Ascending aorta (tissue), 2 donors: ENCODE measurements at regions not wholly inside any gene's neighbourhood (a gene's known extent, or its start where the extent isn't known, plus 50 kb on each side); places are given as distances from the start of the nearest gene placed in this dataset.

Experiments used
- DNase-seq, 2 donors: peaks; one replicate each; pipeline ENCODE4 v3.0.0-alpha.2; 2019; ENCODE audit warnings: low spot score in 2 of 2
- H3K27ac ChIP-seq, 2 donors: fragments of 200-600 bp; sonication (generic); one replicate each; pipeline ENCODE4 v1.5.1; 2016 to 2017; ENCODE audit warnings: mild to moderate bottlenecking in 1 of 2
- H3K27me3 ChIP-seq: fragments of 200-600 bp; sonication (generic); one replicate; pipeline ENCODE4 v1.5.1; 2017
- H3K36me3 ChIP-seq, 2 donors: fragments of 200-600 bp; sonication (generic); one replicate each; pipeline ENCODE4 v1.5.1; 2016
- H3K4me1 ChIP-seq, 2 donors: fragments of 200-600 bp; sonication (generic); one replicate each; pipeline ENCODE4 v1.5.1; 2016 to 2017; ENCODE audit warnings: mild to moderate bottlenecking in 1 of 2
- H3K4me3 ChIP-seq, 2 donors: fragments of 200-600 bp; sonication (generic); one replicate each; pipeline ENCODE4 v1.5.1; 2016 to 2017; ENCODE audit warnings: mild to moderate bottlenecking in 1 of 2
- H3K9me3 ChIP-seq, 2 donors: fragments of 200-600 bp; sonication (generic); one replicate each; pipeline ENCODE4 v1.5.1; 2016
- intact Hi-C: fragments of 100-400 bp; cut with DNase I; formaldehyde crosslinking; loops from one replicate; pipeline ENCODE4 v1.15.1; 2023
- TF ChIP-seq, protein P1 (sequence below), 3 experiments: fragments of 200-600 bp in 2 of 3; fragments of 450-650 bp in 1 of 3; sonication (generic) in 2 of 3; IDR thresholded peaks; one replicate each; pipeline ENCODE4 v1.5.1; 2016 to 2019; ENCODE audit warnings: antibody characterized with exemption in 3 of 3, mild to moderate bottlenecking in 1 of 3, moderate library complexity in 1 of 3

DNA sequence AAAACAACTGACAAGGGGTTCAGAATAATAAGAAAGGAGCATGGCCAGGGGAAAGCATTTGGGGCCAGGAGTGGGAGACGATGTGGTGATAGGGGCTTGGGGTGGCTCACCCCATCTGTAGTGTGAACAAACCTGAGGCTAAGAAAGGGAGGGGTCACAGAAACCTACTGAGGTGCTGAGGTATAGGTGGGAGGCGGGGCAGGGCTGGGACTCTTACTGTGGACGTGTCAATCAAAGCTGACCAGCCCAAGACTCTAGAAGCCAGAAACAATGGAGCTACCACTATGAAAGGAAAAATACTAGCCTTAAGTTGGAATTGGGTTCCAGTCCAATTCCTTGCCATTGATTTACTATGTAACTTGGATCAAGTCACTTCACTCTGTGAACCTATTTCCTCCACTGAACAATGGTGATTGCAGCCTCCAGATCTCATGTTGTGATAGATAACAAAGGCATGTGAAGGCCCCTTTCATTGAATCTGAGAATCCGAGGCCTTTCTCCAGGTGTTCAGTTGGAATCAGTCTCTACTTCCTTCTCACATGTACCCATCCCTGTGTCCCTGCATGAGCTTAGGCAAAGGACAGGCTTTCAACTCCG lies 260.9 kb upstream of the HES1 start:
- intact Hi-C loops, result no loop called here
- Histone ChIP-seq H3K27ac (no peak overlapping the region), H3K4me3 (no peak overlapping the region), H3K27me3 (no peaks in the 10 kb centered on the region), H3K9me3 (no peaks in the 10 kb centered on the region), H3K4me1 (no peaks in the 10 kb centered on the region), H3K36me3 (no peaks in the 10 kb centered on the region)
- TF ChIP-seq, protein P1, sequence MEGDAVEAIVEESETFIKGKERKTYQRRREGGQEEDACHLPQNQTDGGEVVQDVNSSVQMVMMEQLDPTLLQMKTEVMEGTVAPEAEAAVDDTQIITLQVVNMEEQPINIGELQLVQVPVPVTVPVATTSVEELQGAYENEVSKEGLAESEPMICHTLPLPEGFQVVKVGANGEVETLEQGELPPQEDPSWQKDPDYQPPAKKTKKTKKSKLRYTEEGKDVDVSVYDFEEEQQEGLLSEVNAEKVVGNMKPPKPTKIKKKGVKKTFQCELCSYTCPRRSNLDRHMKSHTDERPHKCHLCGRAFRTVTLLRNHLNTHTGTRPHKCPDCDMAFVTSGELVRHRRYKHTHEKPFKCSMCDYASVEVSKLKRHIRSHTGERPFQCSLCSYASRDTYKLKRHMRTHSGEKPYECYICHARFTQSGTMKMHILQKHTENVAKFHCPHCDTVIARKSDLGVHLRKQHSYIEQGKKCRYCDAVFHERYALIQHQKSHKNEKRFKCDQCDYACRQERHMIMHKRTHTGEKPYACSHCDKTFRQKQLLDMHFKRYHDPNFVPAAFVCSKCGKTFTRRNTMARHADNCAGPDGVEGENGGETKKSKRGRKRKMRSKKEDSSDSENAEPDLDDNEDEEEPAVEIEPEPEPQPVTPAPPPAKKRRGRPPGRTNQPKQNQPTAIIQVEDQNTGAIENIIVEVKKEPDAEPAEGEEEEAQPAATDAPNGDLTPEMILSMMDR (IDR thresholded peaks at IDR 0.05), result no peak
- no peak for DNase-seq

DNA sequence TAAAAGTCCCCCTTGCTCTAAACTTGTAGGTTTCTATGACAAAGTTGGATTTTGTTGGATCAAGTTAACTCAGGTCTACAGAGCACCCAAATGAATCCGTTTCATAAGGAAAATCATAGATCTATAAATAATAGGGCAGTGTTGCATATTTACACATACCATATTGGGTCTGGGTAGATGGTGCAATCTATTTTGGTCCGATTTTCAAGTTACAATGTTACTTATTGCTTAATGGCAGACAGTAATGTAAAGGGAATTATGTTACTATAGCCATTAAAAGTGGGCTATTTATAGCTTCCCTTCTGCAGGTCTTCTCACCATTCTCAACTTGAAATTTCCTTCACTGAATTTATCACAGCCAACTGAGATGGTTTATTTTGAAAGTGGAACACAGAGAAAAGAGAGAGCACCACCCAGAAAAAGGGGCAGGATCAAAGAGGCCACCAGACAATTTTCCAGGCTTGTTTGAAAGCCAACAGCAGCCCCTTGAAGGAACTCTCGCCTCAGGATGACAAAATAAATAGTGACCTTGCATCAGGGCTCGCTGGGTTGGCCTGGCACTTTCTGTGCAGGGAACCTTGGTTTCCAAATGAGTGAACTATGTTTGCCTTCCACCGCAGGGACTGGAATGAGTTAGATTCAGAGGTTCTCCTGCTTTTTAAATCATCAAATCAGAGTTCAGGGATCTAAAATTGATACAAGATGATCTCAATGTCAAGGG lies 260.2 kb upstream of the HES1 start:
- Histone ChIP-seq H3K27me3 (no peaks in the 10 kb centered on the region), H3K27ac (no peak overlapping the region), H3K9me3 (no peaks in the 10 kb centered on the region), H3K36me3 (no peaks in the 10 kb centered on the region), H3K4me1 (no peaks in the 10 kb centered on the region), H3K4me3 (no peak overlapping the region)
- TF ChIP-seq, protein P1 (IDR thresholded peaks at IDR 0.05), result no peak
- intact Hi-C loops, result no loop called here
- DNase-seq, result no peak

DNA sequence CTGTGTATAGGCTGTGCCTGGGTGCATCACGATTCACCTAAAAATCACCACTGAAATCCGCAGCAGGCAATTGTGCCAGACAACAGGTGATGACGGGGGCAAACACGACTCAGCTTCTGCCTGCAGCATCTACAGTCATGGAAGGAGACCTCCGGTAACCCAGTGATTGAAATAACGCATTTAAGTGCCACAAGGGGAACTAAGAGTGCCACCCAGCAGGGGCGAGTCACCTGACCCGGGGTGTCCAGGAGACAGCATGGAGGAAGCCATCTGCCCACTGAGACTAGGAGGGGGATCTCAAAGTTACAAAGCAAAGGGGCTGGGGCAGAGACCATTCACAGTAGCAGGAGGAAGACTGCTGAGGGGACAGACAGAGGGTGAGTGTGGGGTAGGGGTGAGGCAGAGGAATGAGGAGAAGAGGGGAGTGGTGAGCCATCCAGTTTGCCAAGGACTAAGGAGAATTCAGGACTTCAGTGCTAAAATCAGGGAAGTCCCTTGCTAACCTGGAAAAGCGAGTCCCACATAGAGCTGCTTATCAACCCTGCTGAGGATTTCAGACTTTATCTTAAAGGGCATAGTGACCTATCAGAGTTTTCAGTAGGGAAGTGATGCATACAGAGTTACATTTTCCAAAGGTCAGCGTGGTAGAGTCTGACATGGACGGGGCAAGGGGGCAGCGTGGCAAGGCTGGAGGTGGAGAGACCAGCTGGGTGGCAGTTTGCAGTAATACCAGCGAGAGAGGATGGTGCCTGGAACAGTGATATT lies 256.7 kb upstream of the HES1 start:
- H3K36me3 ChIP-seq, result no peaks in the 10 kb centered on the region
- H3K4me3 ChIP-seq, result no peak overlapping the region
- no peak overlapping the region for H3K27ac ChIP-seq
- H3K9me3 ChIP-seq, result no peaks in the 10 kb centered on the region
- TF ChIP-seq, protein P1 (IDR thresholded peaks at IDR 0.05), result no peak
- intact Hi-C loops, result no loop called here
- no peak for DNase-seq
- H3K4me1 ChIP-seq, result no peaks in the 10 kb centered on the region
- no peaks in the 10 kb centered on the region for H3K27me3 ChIP-seq

DNA sequence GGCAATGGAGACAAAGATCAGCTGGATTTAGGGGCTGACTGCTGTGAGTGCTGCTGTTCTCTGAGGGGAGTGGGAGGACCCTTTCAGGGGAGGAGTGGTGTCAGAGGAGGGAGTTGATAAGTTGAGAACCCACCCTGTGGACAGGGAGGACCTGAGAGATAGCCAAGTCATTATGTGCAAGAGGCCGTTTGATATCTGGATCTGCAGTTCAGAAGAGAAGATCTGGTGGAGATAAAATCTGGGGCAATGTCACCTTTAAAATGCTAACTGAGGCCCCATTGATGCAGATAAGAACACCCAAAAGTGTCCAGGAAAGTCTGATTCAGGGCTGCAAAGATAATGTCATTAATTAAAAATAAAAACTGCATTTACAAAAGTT lies 256.1 kb upstream of the HES1 start:
- Histone ChIP-seq H3K36me3 (no peaks in the 10 kb centered on the region), H3K4me3 (no peak overlapping the region), H3K4me1 (no peaks in the 10 kb centered on the region), H3K9me3 (no peaks in the 10 kb centered on the region), H3K27ac (no peak overlapping the region), H3K27me3 (no peaks in the 10 kb centered on the region)
- TF ChIP-seq, protein P1 (IDR thresholded peaks at IDR 0.05), result no peak
- intact Hi-C loops, result no loop called here
- no peak for DNase-seq

DNA sequence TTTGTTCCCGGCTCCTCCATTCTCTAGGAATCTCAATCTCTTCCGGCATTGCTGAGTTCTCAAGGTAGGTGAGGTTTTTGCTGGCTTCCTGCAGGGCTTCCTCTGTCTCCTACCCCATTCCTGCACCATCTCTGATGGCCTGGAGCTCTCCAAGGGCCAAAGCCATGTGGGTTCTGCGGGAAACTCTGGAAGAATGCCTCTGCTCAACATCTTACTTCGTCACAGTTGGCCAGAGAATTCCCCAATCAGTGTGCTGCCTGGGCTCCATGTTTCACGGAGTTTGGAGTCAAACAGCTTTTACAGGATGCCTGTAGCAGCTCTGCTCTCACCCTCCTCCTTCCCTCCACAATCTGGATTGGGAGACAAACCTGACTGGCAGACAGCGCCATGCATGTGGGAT lies 253.9 kb upstream of the HES1 start:
- Histone ChIP-seq H3K27me3 (no peaks in the 10 kb centered on the region), H3K36me3 (no peaks in the 10 kb centered on the region), H3K27ac (no peak overlapping the region), H3K9me3 (no peaks in the 10 kb centered on the region), H3K4me3 (no peak overlapping the region), H3K4me1 (no peaks in the 10 kb centered on the region)
- no peak for DNase-seq
- TF ChIP-seq, protein P1 (IDR thresholded peaks at IDR 0.05), result no peak
- intact Hi-C loops, result no loop called here
